ENCODE measurements at regions not wholly inside any gene's neighbourhood (a gene's known extent, or its start where the extent isn't known, plus 50 kb on each side); places are given as distances from the start of the nearest gene placed in this dataset.

GRCh38 chr20:22944936-22945335 is 90.2 kb upstream of the SSTR4 start:
- CTCF ChIA-PET, result no interaction called here
- POLR2A ChIA-PET, result no interaction called here
- DNase-seq (ENCODE audit: low read depth, low spot score), result no peak
- H3K4me3 ChIP-seq (ENCODE audit: low read depth, low read length), result no peak overlapping the region
- no peak for TF ChIP-seq CTCF (IDR thresholded peaks at IDR 0.05; ENCODE audit: insufficient read depth, low read length, missing control alignments)

GRCh38 chr20:22946596-22946995 is 88.5 kb upstream of the SSTR4 start:
- DNase-seq (ENCODE audit: low read depth, low spot score), result no peak
- no peak for TF ChIP-seq CTCF (IDR thresholded peaks at IDR 0.05; ENCODE audit: insufficient read depth, low read length, missing control alignments)
- H3K4me3 ChIP-seq (ENCODE audit: low read depth, low read length), result no peak overlapping the region
- CTCF ChIA-PET, result no interaction called here
- POLR2A ChIA-PET, result no interaction called here

- no peak for DNase-seq (ENCODE audit: low read depth, low spot score)
- no peak for TF ChIP-seq CTCF (IDR thresholded peaks at IDR 0.05; ENCODE audit: insufficient read depth, low read length, missing control alignments)
- H3K4me3 ChIP-seq (ENCODE audit: low read depth, low read length), result no peak overlapping the region
- ChIA-PET CTCF (no interaction called here), POLR2A (no interaction called here)
Observed at GRCh38 chr20:22949331-22950109, 85.6 kb upstream of the SSTR4 start.

GRCh38 chr20:22951966-22952365 is 83.1 kb upstream of the SSTR4 start:
- TF ChIP-seq CTCF (IDR thresholded peaks at IDR 0.05; ENCODE audit: insufficient read depth, low read length, missing control alignments), result no peak
- no peak overlapping the region for H3K4me3 ChIP-seq (ENCODE audit: low read depth, low read length)
- ChIA-PET CTCF (no interaction called here), POLR2A (no interaction called here)
- no peak for DNase-seq (ENCODE audit: low read depth, low spot score)

GRCh38 chr20:22954661-22955060 is 80.5 kb upstream of the SSTR4 start:
- TF ChIP-seq CTCF (IDR thresholded peaks at IDR 0.05; ENCODE audit: insufficient read depth, low read length, missing control alignments), result no peak
- CTCF ChIA-PET, result no interaction called here

GRCh38 chr20:22958390-22958789 is 76.7 kb upstream of the SSTR4 start:
- no peak for DNase-seq (ENCODE audit: low read depth, low spot score)
- ChIA-PET CTCF (no interaction called here), POLR2A (no interaction called here)
- TF ChIP-seq CTCF (IDR thresholded peaks at IDR 0.05; ENCODE audit: insufficient read depth, low read length, missing control alignments), result no peak
- H3K4me3 ChIP-seq (ENCODE audit: low read depth, low read length), result no peak overlapping the region

More at GRCh38 chr20:22954661-22955060, 80.5 kb upstream of the SSTR4 start:
- POLR2A ChIA-PET, result no interaction called here
- no peak for DNase-seq (ENCODE audit: low read depth, low spot score)
- H3K4me3 ChIP-seq (ENCODE audit: low read depth, low read length), result no peak overlapping the region

Data from AG04449 (cell line).